ENCODE measurements at regions not wholly inside any gene's neighbourhood (a gene's known extent, or its start where the extent isn't known, plus 50 kb on each side); places are given as distances from the start of the nearest gene placed in this dataset.

GRCh38 chr7:38069052-38069451 lies 109.0 kb upstream of the STARD3NL start:
- in situ Hi-C loops (cut with MboI; ENCODE audit: low sequenced_read_pairs): no loop called here

- in situ Hi-C loops (cut with MboI; ENCODE audit: low sequenced_read_pairs): no loop called here
Measured at GRCh38 chr7:38070718-38071117, 107.3 kb upstream of the STARD3NL start.

GRCh38 chr7:38086857-38087256 lies 91.2 kb upstream of the STARD3NL start:
- in situ Hi-C loops (cut with MboI; ENCODE audit: low sequenced_read_pairs): loop anchor here (25.0 kb wide), 2 partner anchors 175 to 575 kb away; partner anchors contain the start of genes EPDR1 and SFRP4

- in situ Hi-C loops (cut with MboI; ENCODE audit: low sequenced_read_pairs): loop anchor here (10.0 kb wide), 1 partner anchor 232 kb away; no protein-coding TSS in a partner anchor
Measured at GRCh38 chr7:38102507-38102906, 75.5 kb upstream of the STARD3NL start.

- in situ Hi-C loops (cut with MboI; ENCODE audit: low sequenced_read_pairs): loop anchor here (5.0 to 10.0 kb wide), 2 partner anchors 116 to 229 kb away; no protein-coding TSS in a partner anchor
Measured at GRCh38 chr7:38105874-38106483, 72.1 kb upstream of the STARD3NL start.

- in situ Hi-C loops (cut with MboI; ENCODE audit: low sequenced_read_pairs): loop anchor here (5.0 to 10.0 kb wide), 2 partner anchors 115 to 227 kb away; no protein-coding TSS in a partner anchor
Measured at GRCh38 chr7:38107486-38107893, 70.6 kb upstream of the STARD3NL start.

GRCh38 chr7:38112075-38112474 lies 66.0 kb upstream of the STARD3NL start:
- in situ Hi-C loops (cut with MboI; ENCODE audit: low sequenced_read_pairs): no loop called here

GRCh38 chr7:38120076-38120475 lies 58.0 kb upstream of the STARD3NL start:
- in situ Hi-C loops (cut with MboI; ENCODE audit: low sequenced_read_pairs): no loop called here

GRCh38 chr7:38122501-38122900 lies 55.5 kb upstream of the STARD3NL start:
- in situ Hi-C loops (cut with MboI; ENCODE audit: low sequenced_read_pairs): no loop called here

- in situ Hi-C loops (cut with MboI; ENCODE audit: low sequenced_read_pairs): no loop called here
Measured at GRCh38 chr7:38123494-38123893, 54.6 kb upstream of the STARD3NL start.

- in situ Hi-C loops (cut with MboI; ENCODE audit: low sequenced_read_pairs): no loop called here
Measured at GRCh38 chr7:38127216-38128207, 50.5 kb upstream of the STARD3NL start.
